HL-60 (cell line): ENCODE measurements at regions not wholly inside any gene's neighbourhood (a gene's known extent, or its start where the extent isn't known, plus 50 kb on each side); places are given as distances from the start of the nearest gene placed in this dataset.

Source experiments
- GABPA ChIP-seq: IDR thresholded peaks from 2 replicates; pipeline ENCODE4 v1.6.1; 2012; ENCODE audit warnings: low read depth
- TF ChIP-seq, protein P1 (sequence below): IDR thresholded peaks from one replicate; pipeline ENCODE4 v1.5.1; 2011; ENCODE audit warnings: low read length, control low read depth, inconsistent platforms; ENCODE audit not compliant: insufficient read depth

DNA sequence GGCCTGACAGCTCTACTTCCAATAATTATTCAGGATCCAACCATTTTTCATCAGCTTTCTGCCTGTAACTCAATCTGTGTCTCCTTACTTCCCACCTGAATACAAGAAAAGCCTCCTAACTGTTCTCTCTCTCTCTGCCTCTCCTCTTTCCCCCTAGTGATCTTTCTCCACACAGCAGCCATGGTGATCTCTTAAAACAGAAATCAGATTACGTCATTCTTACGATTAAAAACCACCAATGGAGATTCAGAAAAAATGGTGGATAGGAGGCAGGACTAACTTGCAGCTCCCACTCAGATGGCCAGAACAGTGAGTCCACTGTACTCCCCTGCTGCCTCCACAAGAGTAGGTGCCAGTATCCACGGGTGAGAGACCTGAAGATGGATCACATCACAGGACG, 431.7 kb downstream of the MBD2 start:
- TF ChIP-seq, protein P1, sequence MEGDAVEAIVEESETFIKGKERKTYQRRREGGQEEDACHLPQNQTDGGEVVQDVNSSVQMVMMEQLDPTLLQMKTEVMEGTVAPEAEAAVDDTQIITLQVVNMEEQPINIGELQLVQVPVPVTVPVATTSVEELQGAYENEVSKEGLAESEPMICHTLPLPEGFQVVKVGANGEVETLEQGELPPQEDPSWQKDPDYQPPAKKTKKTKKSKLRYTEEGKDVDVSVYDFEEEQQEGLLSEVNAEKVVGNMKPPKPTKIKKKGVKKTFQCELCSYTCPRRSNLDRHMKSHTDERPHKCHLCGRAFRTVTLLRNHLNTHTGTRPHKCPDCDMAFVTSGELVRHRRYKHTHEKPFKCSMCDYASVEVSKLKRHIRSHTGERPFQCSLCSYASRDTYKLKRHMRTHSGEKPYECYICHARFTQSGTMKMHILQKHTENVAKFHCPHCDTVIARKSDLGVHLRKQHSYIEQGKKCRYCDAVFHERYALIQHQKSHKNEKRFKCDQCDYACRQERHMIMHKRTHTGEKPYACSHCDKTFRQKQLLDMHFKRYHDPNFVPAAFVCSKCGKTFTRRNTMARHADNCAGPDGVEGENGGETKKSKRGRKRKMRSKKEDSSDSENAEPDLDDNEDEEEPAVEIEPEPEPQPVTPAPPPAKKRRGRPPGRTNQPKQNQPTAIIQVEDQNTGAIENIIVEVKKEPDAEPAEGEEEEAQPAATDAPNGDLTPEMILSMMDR = no peak
- TF ChIP-seq GABPA = no peak
